ENCODE measurements at regions not wholly inside any gene's neighbourhood (a gene's known extent, or its start where the extent isn't known, plus 50 kb on each side); places are given as distances from the start of the nearest gene placed in this dataset.

- TF ChIP-seq CTCF (IDR thresholded peaks at IDR 0.05; ENCODE audit: unreplicated experiment), result no peak
- Mint-ChIP-seq H3K36me3 (ENCODE audit: low read depth, unreplicated experiment) (no peaks in the 10 kb centered on the region), H3K27ac (ENCODE audit: unreplicated experiment) (no peak overlapping the region), H3K4me1 (ENCODE audit: unreplicated experiment) (no peaks in the 10 kb centered on the region), H3K27me3 (ENCODE audit: unreplicated experiment) (peaks cover 4% of the 10 kb centered on the region), H3K4me3 (ENCODE audit: unreplicated experiment) (no peak overlapping the region), H3K9me3 (ENCODE audit: unreplicated experiment) (no peaks in the 10 kb centered on the region)
- no peak for DNase-seq (ENCODE audit: low spot score)
These were observed 53.0 kb upstream of the FCN1 start for GRCh38 chr9:134970719-134971118.

- no peak for TF ChIP-seq CTCF (IDR thresholded peaks at IDR 0.05; ENCODE audit: unreplicated experiment)
- Mint-ChIP-seq H3K27ac (ENCODE audit: unreplicated experiment) (no peak overlapping the region), H3K9me3 (ENCODE audit: unreplicated experiment) (no peaks in the 10 kb centered on the region), H3K4me1 (ENCODE audit: unreplicated experiment) (no peaks in the 10 kb centered on the region), H3K36me3 (ENCODE audit: low read depth, unreplicated experiment) (no peaks in the 10 kb centered on the region), H3K27me3 (ENCODE audit: unreplicated experiment) (peaks cover 4% of the 10 kb centered on the region), H3K4me3 (ENCODE audit: unreplicated experiment) (no peak overlapping the region)
- no peak for DNase-seq (ENCODE audit: low spot score)
These were observed 53.5 kb upstream of the FCN1 start for GRCh38 chr9:134971196-134971595.

GRCh38 chr9:134971696-134972095, 54.0 kb upstream of the FCN1 start:
- DNase-seq (ENCODE audit: low spot score), result no peak
- Mint-ChIP-seq H3K4me1 (ENCODE audit: unreplicated experiment) (no peaks in the 10 kb centered on the region), H3K27ac (ENCODE audit: unreplicated experiment) (no peak overlapping the region), H3K27me3 (ENCODE audit: unreplicated experiment) (peaks cover 4% of the 10 kb centered on the region), H3K36me3 (ENCODE audit: low read depth, unreplicated experiment) (no peaks in the 10 kb centered on the region), H3K4me3 (ENCODE audit: unreplicated experiment) (no peak overlapping the region), H3K9me3 (ENCODE audit: unreplicated experiment) (no peaks in the 10 kb centered on the region)
- TF ChIP-seq CTCF (IDR thresholded peaks at IDR 0.05; ENCODE audit: unreplicated experiment), result no peak

- Mint-ChIP-seq H3K4me1 (ENCODE audit: unreplicated experiment) (no peaks in the 10 kb centered on the region), H3K27ac (ENCODE audit: unreplicated experiment) (no peak overlapping the region), H3K27me3 (ENCODE audit: unreplicated experiment) (peaks cover 4% of the 10 kb centered on the region), H3K9me3 (ENCODE audit: unreplicated experiment) (no peaks in the 10 kb centered on the region), H3K4me3 (ENCODE audit: unreplicated experiment) (no peak overlapping the region), H3K36me3 (ENCODE audit: low read depth, unreplicated experiment) (no peaks in the 10 kb centered on the region)
- DNase-seq (ENCODE audit: low spot score), result no peak
- no peak for TF ChIP-seq CTCF (IDR thresholded peaks at IDR 0.05; ENCODE audit: unreplicated experiment)
These were observed 54.4 kb upstream of the FCN1 start for GRCh38 chr9:134972140-134972539.

GRCh38 chr9:134975253-134975652, 57.5 kb upstream of the FCN1 start:
- TF ChIP-seq CTCF (IDR thresholded peaks at IDR 0.05; ENCODE audit: unreplicated experiment), result no peak
- H3K4me1 Mint-ChIP-seq (ENCODE audit: unreplicated experiment), result no peaks in the 10 kb centered on the region

More at GRCh38 chr9:134975253-134975652, 57.5 kb upstream of the FCN1 start:
- Mint-ChIP-seq H3K36me3 (ENCODE audit: low read depth, unreplicated experiment) (no peaks in the 10 kb centered on the region), H3K27ac (ENCODE audit: unreplicated experiment) (no peak overlapping the region), H3K4me3 (ENCODE audit: unreplicated experiment) (no peak overlapping the region), H3K9me3 (ENCODE audit: unreplicated experiment) (no peaks in the 10 kb centered on the region), H3K27me3 (ENCODE audit: unreplicated experiment) (peaks cover 2% of the 10 kb centered on the region)
- no peak for DNase-seq (ENCODE audit: low spot score)

Data from endothelial cell (in vitro differentiated cells).